ENCODE measurements at regions not wholly inside any gene's neighbourhood (a gene's known extent, or its start where the extent isn't known, plus 50 kb on each side); places are given as distances from the start of the nearest gene placed in this dataset.
"Not testable (repeated sequence)": the region's sequence is repeated elsewhere in the genome, so short reads cannot be mapped to it uniquely, and the experiment has no call there.

- no peak for ATAC-seq
- POLR2A ChIA-PET, result no interaction called here
Observed at GRCh38 chr1:90291431-90292216, 296.7 kb downstream of the ZNF326 start.

DNA sequence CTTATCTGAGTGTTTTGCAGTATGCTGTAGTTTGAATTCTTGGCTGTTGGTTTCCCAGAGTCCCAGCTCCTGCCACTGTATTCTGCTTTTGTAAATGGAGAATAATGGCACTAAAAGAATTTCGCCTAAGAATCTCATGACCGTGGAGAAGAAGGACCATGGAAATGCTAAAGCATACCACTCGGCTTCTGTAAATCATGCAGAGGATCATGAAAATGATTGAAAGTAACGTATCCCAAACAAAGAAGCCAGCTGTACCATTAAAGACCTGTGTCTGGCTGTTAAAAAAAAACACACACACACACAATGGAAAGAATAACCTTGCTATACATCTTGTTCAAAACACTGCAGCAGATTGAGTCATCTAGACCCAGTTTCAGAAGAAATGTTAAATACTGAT is 287.9 kb downstream of the ZNF326 start:
- Mint-ChIP-seq H3K27me3 (ENCODE audit: low read depth) (no peaks in the 10 kb centered on the region), H3K4me3 (no peak overlapping the region), H3K36me3 (no peaks in the 10 kb centered on the region), H3K9me3 (no peaks in the 10 kb centered on the region; the same call in 1 of the 2 replicates), H3K4me1 (peaks cover 11% of the 10 kb centered on the region), H3K27ac (no peak overlapping the region)
- DNase-seq (ENCODE audit: low spot score) (no peak), ATAC-seq (no peak)
- ChIA-PET CTCF (interaction anchor here (1.6 kb wide), 1 partner anchor 150 kb away, joined by 4 read pairs; no protein-coding TSS in a partner anchor), POLR2A (no interaction called here)
- no peak for TF ChIP-seq TCF7 (CRISPR knock-in tag; IDR thresholded peaks at IDR 0.05; ENCODE audit: low read depth)
- TF ChIP-seq GTF2I (CRISPR knock-in tag; conservative IDR thresholded peaks at IDR 0.05), result no peak
- no peak for TF ChIP-seq RORB (CRISPR knock-in tag; IDR thresholded peaks at IDR 0.05)
- TF ChIP-seq SOX15 (CRISPR knock-in tag; IDR thresholded peaks at IDR 0.05), result no peak
- no peak for TF ChIP-seq ZNF416 (CRISPR knock-in tag; IDR thresholded peaks at IDR 0.05)
- no peak for TF ChIP-seq IRF2 (CRISPR knock-in tag; IDR thresholded peaks at IDR 0.05; ENCODE audit: borderline replicate concordance, low read depth)
- TF ChIP-seq, protein P1, sequence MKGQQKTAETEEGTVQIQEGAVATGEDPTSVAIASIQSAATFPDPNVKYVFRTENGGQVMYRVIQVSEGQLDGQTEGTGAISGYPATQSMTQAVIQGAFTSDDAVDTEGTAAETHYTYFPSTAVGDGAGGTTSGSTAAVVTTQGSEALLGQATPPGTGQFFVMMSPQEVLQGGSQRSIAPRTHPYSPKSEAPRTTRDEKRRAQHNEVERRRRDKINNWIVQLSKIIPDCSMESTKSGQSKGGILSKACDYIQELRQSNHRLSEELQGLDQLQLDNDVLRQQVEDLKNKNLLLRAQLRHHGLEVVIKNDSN (CRISPR knock-in tag; IDR thresholded peaks at IDR 0.05), result no peak
- no peak for TF ChIP-seq SMAD3 (CRISPR knock-in tag; IDR thresholded peaks at IDR 0.05; ENCODE audit: borderline replicate concordance)

More at GRCh38 chr1:90291431-90292216, 296.7 kb downstream of the ZNF326 start:
- H3K4me1 Mint-ChIP-seq, result no peaks in the 10 kb centered on the region
- H3K4me3 Mint-ChIP-seq, result no peak overlapping the region
- TF ChIP-seq AR (CRISPR knock-in tag; IDR thresholded peaks at IDR 0.05) (no peak), HMGA2 (CRISPR knock-in tag; IDR thresholded peaks at IDR 0.05) (no peak), NR2C2 (CRISPR knock-in tag; IDR thresholded peaks at IDR 0.05) (no peak), CREM (CRISPR knock-in tag; IDR thresholded peaks at IDR 0.05) (no peak), AFF4 (CRISPR knock-in tag; IDR thresholded peaks at IDR 0.05; ENCODE audit: borderline replicate concordance) (no peak), OVOL2 (CRISPR knock-in tag; IDR thresholded peaks at IDR 0.05; ENCODE audit: borderline replicate concordance) (no peak)
- TF ChIP-seq, protein P2, sequence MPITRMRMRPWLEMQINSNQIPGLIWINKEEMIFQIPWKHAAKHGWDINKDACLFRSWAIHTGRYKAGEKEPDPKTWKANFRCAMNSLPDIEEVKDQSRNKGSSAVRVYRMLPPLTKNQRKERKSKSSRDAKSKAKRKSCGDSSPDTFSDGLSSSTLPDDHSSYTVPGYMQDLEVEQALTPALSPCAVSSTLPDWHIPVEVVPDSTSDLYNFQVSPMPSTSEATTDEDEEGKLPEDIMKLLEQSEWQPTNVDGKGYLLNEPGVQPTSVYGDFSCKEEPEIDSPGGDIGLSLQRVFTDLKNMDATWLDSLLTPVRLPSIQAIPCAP (CRISPR knock-in tag; IDR thresholded peaks at IDR 0.05), result no peak
- no peak for DNase-seq (ENCODE audit: low spot score)
- no peaks in the 10 kb centered on the region for H3K36me3 Mint-ChIP-seq
- H3K27ac Mint-ChIP-seq, result no peak overlapping the region
- no peaks in the 10 kb centered on the region for H3K27me3 Mint-ChIP-seq (ENCODE audit: low read depth)
- CTCF ChIA-PET, result no interaction called here
- peaks cover 4% of the 10 kb centered on the region; the same call in 1 of the 2 replicates for H3K9me3 Mint-ChIP-seq

DNA sequence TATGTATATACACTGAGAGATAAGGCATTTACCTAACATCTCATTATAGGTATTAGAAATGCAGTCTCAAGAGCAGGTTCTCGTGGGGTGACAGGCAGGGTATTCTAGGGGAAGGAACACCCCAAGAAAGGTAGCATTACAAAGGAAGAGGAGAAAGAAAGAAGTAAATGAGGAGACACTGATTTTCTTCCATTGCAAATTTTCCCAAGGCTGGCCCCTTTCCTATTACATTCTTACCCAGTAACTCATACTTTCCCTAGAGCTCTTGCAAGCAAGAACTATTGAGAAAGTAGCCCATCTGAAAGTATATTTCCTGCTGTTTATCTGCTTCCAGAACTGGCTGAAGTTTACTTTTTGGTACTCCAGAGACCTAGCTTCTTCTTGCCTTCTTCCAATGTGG is 287.0 kb downstream of the ZNF326 start:
- DNase-seq (ENCODE audit: low spot score); H3K9me3 Mint-ChIP-seq; H3K36me3 Mint-ChIP-seq; H3K27me3 Mint-ChIP-seq (ENCODE audit: low read depth); H3K4me3 Mint-ChIP-seq; ATAC-seq; POLR2A ChIA-PET; H3K27ac Mint-ChIP-seq; CTCF ChIA-PET: not testable (repeated sequence)
- peaks cover 15% of the 10 kb centered on the region for H3K4me1 Mint-ChIP-seq

Data from WTC11 (cell line).